ENCODE measurements at regions not wholly inside any gene's neighbourhood (a gene's known extent, or its start where the extent isn't known, plus 50 kb on each side); places are given as distances from the start of the nearest gene placed in this dataset.
"Not testable (repeated sequence)": the region's sequence is repeated elsewhere in the genome, so short reads cannot be mapped to it uniquely, and the experiment has no call there.

- Histone ChIP-seq H3K4me1 (ENCODE audit: control insufficient read depth in 2 of 2, insufficient read depth in 2 of 2, low read length in 2 of 2) (no peaks in the 10 kb centered on the region), H3K9ac (ENCODE audit: low read depth in 1 of 2, low read length in 2 of 2) (no peak overlapping the region), H3K27me3 (ENCODE audit: control insufficient read depth in 2 of 2, insufficient read depth in 2 of 2, low read length in 2 of 2) (no peaks in the 10 kb centered on the region), H3K4me3 (ENCODE audit: low read length in 2 of 2) (no peak overlapping the region), H3K9me3 (ENCODE audit: control insufficient read depth in 2 of 2, low read length in 2 of 2) (peaks cover 0 to 3% of the 10 kb centered on the region in 2 donors), H3K36me3 (ENCODE audit: control insufficient read depth in 2 of 2, insufficient read depth in 2 of 2, low read length in 2 of 2) (no peaks in the 10 kb centered on the region), H3K27ac (ENCODE audit: low read depth in 2 of 2, low read length in 2 of 2) (no peak overlapping the region)
These were observed 1024.1 kb downstream of the TMTC2 start for GRCh38 chr12:83710851-83711250.

GRCh38 chr12:83709899-83710298 lies 1023.2 kb downstream of the TMTC2 start:
- Histone ChIP-seq H3K4me1 (ENCODE audit: control insufficient read depth in 2 of 2, insufficient read depth in 2 of 2, low read length in 2 of 2) (no peaks in the 10 kb centered on the region), H3K36me3 (ENCODE audit: control insufficient read depth in 2 of 2, insufficient read depth in 2 of 2, low read length in 2 of 2) (no peaks in the 10 kb centered on the region), H3K27ac (ENCODE audit: low read depth in 2 of 2, low read length in 2 of 2) (no peak overlapping the region), H3K4me3 (ENCODE audit: low read length in 2 of 2) (no peak overlapping the region), H3K27me3 (ENCODE audit: control insufficient read depth in 2 of 2, insufficient read depth in 2 of 2, low read length in 2 of 2) (no peaks in the 10 kb centered on the region), H3K9ac (ENCODE audit: low read depth in 1 of 2, low read length in 2 of 2) (no peak overlapping the region), H3K9me3 (ENCODE audit: control insufficient read depth in 2 of 2, low read length in 2 of 2) (peaks cover 0 to 3% of the 10 kb centered on the region in 2 donors)

GRCh38 chr12:83700838-83701237 lies 1014.1 kb downstream of the TMTC2 start:
- H3K36me3 ChIP-seq (ENCODE audit: control insufficient read depth in 2 of 2, insufficient read depth in 2 of 2, low read length in 2 of 2) = no peaks in the 10 kb centered on the region
- H3K9ac ChIP-seq (ENCODE audit: low read depth in 1 of 2, low read length in 2 of 2) = no peak overlapping the region
- H3K9me3 ChIP-seq (ENCODE audit: control insufficient read depth in 2 of 2, low read length in 2 of 2) = no peaks in the 10 kb centered on the region
- H3K4me1 ChIP-seq (ENCODE audit: control insufficient read depth in 2 of 2, insufficient read depth in 2 of 2, low read length in 2 of 2) = no peaks in the 10 kb centered on the region
- H3K4me3 ChIP-seq (ENCODE audit: low read length in 2 of 2) = no peak overlapping the region
- no peaks in the 10 kb centered on the region for H3K27me3 ChIP-seq (ENCODE audit: control insufficient read depth in 2 of 2, insufficient read depth in 2 of 2, low read length in 2 of 2)
- H3K27ac ChIP-seq (ENCODE audit: low read depth in 2 of 2, low read length in 2 of 2) = no peak overlapping the region

DNA sequence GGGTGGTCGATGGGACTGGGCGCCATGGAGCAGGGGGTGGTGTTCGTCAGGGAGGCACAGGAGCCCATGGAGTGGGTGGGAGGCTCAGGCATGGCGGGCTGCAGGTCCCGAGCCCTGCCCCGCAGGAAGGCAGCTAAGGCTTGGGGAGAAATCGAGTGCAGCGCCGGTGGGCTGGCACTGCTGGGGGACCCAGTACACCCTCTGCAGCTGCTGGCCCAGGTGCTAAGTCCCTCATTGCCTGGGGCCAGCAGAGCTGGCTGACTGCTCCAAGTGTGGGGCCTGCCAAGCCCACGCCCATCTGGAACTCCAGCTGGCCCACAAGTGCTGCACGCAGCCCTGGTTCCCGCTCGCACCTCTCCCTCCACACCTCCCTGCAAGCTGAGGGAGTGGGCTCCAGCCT lies 1009.6 kb downstream of the TMTC2 start:
- H3K4me1 ChIP-seq (ENCODE audit: control insufficient read depth in 2 of 2, insufficient read depth in 2 of 2, low read length in 2 of 2); H3K4me3 ChIP-seq (ENCODE audit: low read length in 2 of 2); H3K36me3 ChIP-seq (ENCODE audit: control insufficient read depth in 2 of 2, insufficient read depth in 2 of 2, low read length in 2 of 2); H3K9me3 ChIP-seq (ENCODE audit: control insufficient read depth in 2 of 2, low read length in 2 of 2); H3K27me3 ChIP-seq (ENCODE audit: control insufficient read depth in 2 of 2, insufficient read depth in 2 of 2, low read length in 2 of 2); H3K27ac ChIP-seq (ENCODE audit: low read depth in 2 of 2, low read length in 2 of 2); H3K9ac ChIP-seq (ENCODE audit: low read depth in 1 of 2, low read length in 2 of 2): not testable (repeated sequence)

DNA sequence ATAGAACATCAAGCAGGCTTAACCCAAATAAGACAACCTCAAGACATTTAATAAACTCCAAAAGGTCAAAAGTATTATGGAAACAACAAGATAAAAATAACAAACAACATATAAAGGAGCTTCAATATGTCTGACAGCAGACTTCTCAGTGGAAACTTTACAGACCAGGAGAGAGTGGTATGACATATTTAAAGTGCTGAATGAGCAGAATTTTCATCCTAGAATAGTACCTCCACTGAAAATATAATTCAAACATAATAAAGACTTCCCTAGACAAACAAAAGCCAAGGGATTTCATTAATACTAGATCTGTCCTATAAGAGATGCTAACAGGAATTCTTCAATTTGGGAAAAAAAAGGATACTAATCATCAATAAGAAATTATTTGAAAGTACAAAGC lies 1005.0 kb downstream of the TMTC2 start:
- Histone ChIP-seq H3K9me3 (ENCODE audit: control insufficient read depth in 2 of 2, low read length in 2 of 2) (no peaks in the 10 kb centered on the region), H3K27ac (ENCODE audit: low read depth in 2 of 2, low read length in 2 of 2) (no peak overlapping the region)

DNA sequence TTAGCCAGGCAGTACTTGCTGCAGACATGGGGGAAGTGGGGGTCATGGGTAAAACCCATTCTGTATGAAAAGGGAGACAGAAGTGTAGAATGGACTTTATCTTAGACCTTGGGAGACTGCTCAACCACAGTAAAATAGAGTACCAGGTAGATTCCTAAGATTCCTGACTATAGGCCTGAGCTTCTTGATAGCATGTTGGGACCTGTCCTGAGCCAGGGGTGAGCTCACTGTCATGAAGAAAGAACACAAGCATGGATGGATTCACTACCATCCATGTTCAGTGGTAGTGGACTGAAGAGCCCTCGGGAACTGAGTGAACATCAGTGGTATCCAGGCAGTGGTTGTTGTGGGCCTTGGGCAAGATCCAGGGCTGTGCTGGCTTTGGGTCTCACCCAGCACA lies 1003.8 kb downstream of the TMTC2 start:
- Histone ChIP-seq H3K9ac (ENCODE audit: low read depth in 1 of 2, low read length in 2 of 2) (no peak overlapping the region), H3K27me3 (ENCODE audit: control insufficient read depth in 2 of 2, insufficient read depth in 2 of 2, low read length in 2 of 2) (no peaks in the 10 kb centered on the region), H3K4me3 (ENCODE audit: low read length in 2 of 2) (no peak overlapping the region), H3K27ac (ENCODE audit: low read depth in 2 of 2, low read length in 2 of 2) (no peak overlapping the region), H3K36me3 (ENCODE audit: control insufficient read depth in 2 of 2, insufficient read depth in 2 of 2, low read length in 2 of 2) (no peaks in the 10 kb centered on the region), H3K4me1 (ENCODE audit: control insufficient read depth in 2 of 2, insufficient read depth in 2 of 2, low read length in 2 of 2) (no peaks in the 10 kb centered on the region), H3K9me3 (ENCODE audit: control insufficient read depth in 2 of 2, low read length in 2 of 2) (no peaks in the 10 kb centered on the region)

More for the DNA sequence above, 1005.0 kb downstream of the TMTC2 start:
- H3K36me3 ChIP-seq (ENCODE audit: control insufficient read depth in 2 of 2, insufficient read depth in 2 of 2, low read length in 2 of 2) = no peaks in the 10 kb centered on the region
- H3K27me3 ChIP-seq (ENCODE audit: control insufficient read depth in 2 of 2, insufficient read depth in 2 of 2, low read length in 2 of 2) = no peaks in the 10 kb centered on the region
- no peak overlapping the region for H3K9ac ChIP-seq (ENCODE audit: low read depth in 1 of 2, low read length in 2 of 2)
- no peaks in the 10 kb centered on the region for H3K4me1 ChIP-seq (ENCODE audit: control insufficient read depth in 2 of 2, insufficient read depth in 2 of 2, low read length in 2 of 2)
- no peak overlapping the region for H3K4me3 ChIP-seq (ENCODE audit: low read length in 2 of 2)

GRCh38 chr12:83689333-83689732 lies 1002.6 kb downstream of the TMTC2 start:
- H3K9ac ChIP-seq (ENCODE audit: low read depth in 1 of 2, low read length in 2 of 2) = no peak overlapping the region
- no peaks in the 10 kb centered on the region for H3K9me3 ChIP-seq (ENCODE audit: control insufficient read depth in 2 of 2, low read length in 2 of 2)
- no peak overlapping the region for H3K27ac ChIP-seq (ENCODE audit: low read depth in 2 of 2, low read length in 2 of 2)
- H3K4me3 ChIP-seq (ENCODE audit: low read length in 2 of 2) = no peak overlapping the region
- H3K36me3 ChIP-seq (ENCODE audit: control insufficient read depth in 2 of 2, insufficient read depth in 2 of 2, low read length in 2 of 2) = no peaks in the 10 kb centered on the region
- H3K27me3 ChIP-seq (ENCODE audit: control insufficient read depth in 2 of 2, insufficient read depth in 2 of 2, low read length in 2 of 2) = no peaks in the 10 kb centered on the region
- no peaks in the 10 kb centered on the region for H3K4me1 ChIP-seq (ENCODE audit: control insufficient read depth in 2 of 2, insufficient read depth in 2 of 2, low read length in 2 of 2)

- no peaks in the 10 kb centered on the region for H3K4me1 ChIP-seq (ENCODE audit: control insufficient read depth in 2 of 2, insufficient read depth in 2 of 2, low read length in 2 of 2)
- H3K36me3 ChIP-seq (ENCODE audit: control insufficient read depth in 2 of 2, insufficient read depth in 2 of 2, low read length in 2 of 2) = no peaks in the 10 kb centered on the region
- H3K9ac ChIP-seq (ENCODE audit: low read depth in 1 of 2, low read length in 2 of 2) = no peak overlapping the region
- no peak overlapping the region for H3K27ac ChIP-seq (ENCODE audit: low read depth in 2 of 2, low read length in 2 of 2)
- H3K9me3 ChIP-seq (ENCODE audit: control insufficient read depth in 2 of 2, low read length in 2 of 2) = no peaks in the 10 kb centered on the region
- H3K4me3 ChIP-seq (ENCODE audit: low read length in 2 of 2) = no peak overlapping the region
- H3K27me3 ChIP-seq (ENCODE audit: control insufficient read depth in 2 of 2, insufficient read depth in 2 of 2, low read length in 2 of 2) = no peaks in the 10 kb centered on the region
These were observed 990.1 kb downstream of the TMTC2 start for GRCh38 chr12:83676781-83677295.

DNA sequence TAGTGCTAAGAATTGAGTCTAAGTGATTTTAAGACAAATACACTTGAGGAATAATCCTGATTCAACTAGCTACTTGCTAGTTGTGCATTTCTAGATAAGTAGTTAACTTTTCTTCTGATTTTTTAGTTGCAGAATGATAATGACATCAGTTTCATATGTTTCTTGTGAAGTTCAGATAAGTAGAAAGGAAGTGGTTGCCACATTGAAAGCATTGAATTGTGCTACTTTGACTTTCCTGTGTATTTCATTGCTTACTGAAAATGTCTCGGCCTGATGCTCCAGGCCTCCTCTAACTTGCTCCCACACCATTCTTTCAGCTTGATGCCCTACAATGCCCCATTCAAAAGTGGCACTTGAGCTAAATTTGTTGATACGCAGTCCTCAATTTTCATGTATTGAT lies 980.0 kb downstream of the TMTC2 start:
- no peaks in the 10 kb centered on the region for H3K27me3 ChIP-seq (ENCODE audit: control insufficient read depth in 2 of 2, insufficient read depth in 2 of 2, low read length in 2 of 2)
- no peak overlapping the region for H3K9ac ChIP-seq (ENCODE audit: low read depth in 1 of 2, low read length in 2 of 2)
- no peaks in the 10 kb centered on the region for H3K9me3 ChIP-seq (ENCODE audit: control insufficient read depth in 2 of 2, low read length in 2 of 2)
- no peak overlapping the region for H3K27ac ChIP-seq (ENCODE audit: low read depth in 2 of 2, low read length in 2 of 2)
- no peak overlapping the region for H3K4me3 ChIP-seq (ENCODE audit: low read length in 2 of 2)
- no peaks in the 10 kb centered on the region for H3K4me1 ChIP-seq (ENCODE audit: control insufficient read depth in 2 of 2, insufficient read depth in 2 of 2, low read length in 2 of 2)
- no peaks in the 10 kb centered on the region for H3K36me3 ChIP-seq (ENCODE audit: control insufficient read depth in 2 of 2, insufficient read depth in 2 of 2, low read length in 2 of 2)

DNA sequence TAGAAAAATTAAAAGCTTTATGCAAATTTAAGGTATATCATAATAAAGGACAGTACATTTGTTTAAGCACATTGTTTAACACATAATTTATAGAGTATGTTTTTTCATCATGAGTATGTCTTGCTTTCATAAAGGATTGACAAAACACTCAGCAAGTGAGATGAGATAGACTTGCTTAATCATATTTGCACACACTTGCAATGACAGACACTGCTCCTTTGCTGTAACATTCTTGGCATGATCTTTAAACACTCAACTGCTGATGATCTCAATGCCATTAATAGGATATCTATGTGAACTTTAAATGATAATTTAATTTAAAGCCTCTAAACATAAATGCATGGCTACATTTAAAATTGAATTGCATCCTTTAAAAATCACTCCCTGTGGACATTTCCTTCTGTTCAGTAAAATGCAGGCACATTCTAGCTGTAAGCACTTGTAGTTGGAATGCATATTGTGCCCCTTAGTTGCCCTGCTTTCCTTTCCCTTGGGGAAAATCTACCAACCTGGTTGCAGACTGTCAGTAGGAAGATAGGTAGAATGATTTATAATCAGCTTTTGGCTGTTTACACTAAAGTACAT lies 979.0 kb downstream of the TMTC2 start:
- no peak overlapping the region for H3K9ac ChIP-seq (ENCODE audit: low read depth in 1 of 2, low read length in 2 of 2)
- no peaks in the 10 kb centered on the region for H3K36me3 ChIP-seq (ENCODE audit: control insufficient read depth in 2 of 2, insufficient read depth in 2 of 2, low read length in 2 of 2)
- H3K9me3 ChIP-seq (ENCODE audit: control insufficient read depth in 2 of 2, low read length in 2 of 2) = no peaks in the 10 kb centered on the region
- H3K4me1 ChIP-seq (ENCODE audit: control insufficient read depth in 2 of 2, insufficient read depth in 2 of 2, low read length in 2 of 2) = no peaks in the 10 kb centered on the region
- H3K4me3 ChIP-seq (ENCODE audit: low read length in 2 of 2) = no peak overlapping the region
- no peaks in the 10 kb centered on the region for H3K27me3 ChIP-seq (ENCODE audit: control insufficient read depth in 2 of 2, insufficient read depth in 2 of 2, low read length in 2 of 2)
- H3K27ac ChIP-seq (ENCODE audit: low read depth in 2 of 2, low read length in 2 of 2) = no peak overlapping the region

DNA sequence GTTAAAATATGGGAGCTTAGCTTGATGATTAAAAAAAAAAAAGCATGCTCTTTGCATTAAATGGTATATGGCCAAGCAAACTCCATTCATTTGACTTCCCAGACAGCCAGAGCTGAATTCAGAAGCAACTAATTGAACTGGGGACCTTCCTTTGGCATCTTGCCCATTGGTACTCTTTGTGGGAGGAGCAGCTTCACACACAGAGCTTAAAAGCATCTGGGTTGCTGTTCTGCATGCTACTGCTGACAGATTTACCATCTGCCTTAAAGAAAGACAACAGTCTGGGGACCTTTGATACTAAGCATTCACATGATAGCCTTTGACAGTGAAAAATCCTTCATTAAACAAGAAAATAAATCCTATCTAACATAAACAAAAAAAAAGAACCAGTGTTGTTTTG lies 977.9 kb downstream of the TMTC2 start:
- Histone ChIP-seq H3K9ac (ENCODE audit: low read depth in 1 of 2, low read length in 2 of 2) (no peak overlapping the region), H3K27ac (ENCODE audit: low read depth in 2 of 2, low read length in 2 of 2) (no peak overlapping the region), H3K27me3 (ENCODE audit: control insufficient read depth in 2 of 2, insufficient read depth in 2 of 2, low read length in 2 of 2) (no peaks in the 10 kb centered on the region), H3K36me3 (ENCODE audit: control insufficient read depth in 2 of 2, insufficient read depth in 2 of 2, low read length in 2 of 2) (no peaks in the 10 kb centered on the region), H3K4me1 (ENCODE audit: control insufficient read depth in 2 of 2, insufficient read depth in 2 of 2, low read length in 2 of 2) (no peaks in the 10 kb centered on the region), H3K9me3 (ENCODE audit: control insufficient read depth in 2 of 2, low read length in 2 of 2) (no peaks in the 10 kb centered on the region), H3K4me3 (ENCODE audit: low read length in 2 of 2) (no peak overlapping the region)
